Fibroblast of the aortic adventitia (primary cell): ENCODE measurements at regions not wholly inside any gene's neighbourhood (a gene's known extent, or its start where the extent isn't known, plus 50 kb on each side); places are given as distances from the start of the nearest gene placed in this dataset. TPM values are rescaled to one million over a fixed set of nuclear protein-coding genes. Genes with fewer than 3 reads are reported as not detected.
"Not testable (repeated sequence)": the region's sequence is repeated elsewhere in the genome, so short reads cannot be mapped to it uniquely, and the experiment has no call there.

Experiments
- DNase-seq: peaks from one replicate; pipeline ENCODE4 v3.0.0-alpha.2; 2010; ENCODE audit warnings: low read depth
- H3K4me3 ChIP-seq: 2 replicates; pipeline ENCODE4 v1.5.1; 2011; ENCODE audit warnings: low read depth, mild to moderate bottlenecking, control low read depth, low read length, moderate library complexity
- CTCF ChIP-seq: IDR thresholded peaks from 2 replicates; pipeline ENCODE4 v1.5.1; 2011; ENCODE audit warnings: mild to moderate bottlenecking, low read length, control low read depth, inconsistent platforms; ENCODE audit not compliant: insufficient read depth
- small RNA-seq: library from RNA; depleted of rRNA; stranded (forward); fragments of <200 nt; gene quantifications from one replicate; pipeline ENCODE3, GENCODE V24; 2012

GRCh38 chr5:75818661-75819060 is 101.4 kb upstream of the POC5 start:
- H3K4me3 ChIP-seq = no peak overlapping the region
- DNase-seq = no peak
- no peak for TF ChIP-seq CTCF

- DNase-seq, H3K4me3 ChIP-seq: not testable (repeated sequence)
Measured at GRCh38 chr5:75799695-75800094, 82.5 kb upstream of the POC5 start.

GRCh38 chr5:75769338-75769737 is 52.1 kb upstream of the POC5 start:
- DNase-seq, H3K4me3 ChIP-seq: not testable (repeated sequence)

Small RNA genes lying in the stretch of these regions (small RNA-seq; reads per million reads assigned to genes)
- not detected for gene AC108120.2
